ENCODE measurements at regions not wholly inside any gene's neighbourhood (a gene's known extent, or its start where the extent isn't known, plus 50 kb on each side); places are given as distances from the start of the nearest gene placed in this dataset.

DNA sequence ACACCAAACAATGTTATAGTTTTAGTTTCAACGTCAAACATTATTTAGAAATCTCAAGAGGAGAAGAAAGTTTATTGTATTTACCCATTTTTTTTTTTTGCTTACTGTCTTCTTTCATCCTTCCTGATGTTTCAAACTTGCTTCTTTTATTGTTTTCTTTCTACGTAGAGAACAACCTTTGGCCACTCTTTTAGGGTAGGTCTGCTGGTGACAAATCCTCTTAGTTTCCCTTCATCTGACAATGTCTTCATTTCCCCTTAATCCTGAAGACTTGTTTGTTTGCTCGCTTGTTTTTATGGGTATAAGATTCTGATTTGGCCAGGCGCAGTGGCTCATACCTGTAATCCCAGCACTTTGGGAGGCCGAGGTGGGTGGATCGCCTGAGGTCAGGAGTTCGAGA, 89.1 kb downstream of the RHOU start:
- no peak overlapping the region for H3K4me2 ChIP-seq (ENCODE audit: low read length)
- H3K9me3 ChIP-seq (ENCODE audit: insufficient read depth, low read length): no peaks in the 10 kb centered on the region
- no peaks in the 10 kb centered on the region for H3K79me2 ChIP-seq (ENCODE audit: low read length)
- no peak overlapping the region for H3K9ac ChIP-seq (ENCODE audit: low read length)
- H2AFZ ChIP-seq (ENCODE audit: low read depth, low read length): no peak overlapping the region
- H3K36me3 ChIP-seq (replicated peaks; ENCODE audit: low read depth, low read length): no peaks in the 10 kb centered on the region
- peaks cover 25% of the 10 kb centered on the region for H3K4me1 ChIP-seq (ENCODE audit: low read length)
- H3K4me3 ChIP-seq (ENCODE audit: low read length): no peak overlapping the region
- H3K27ac ChIP-seq (ENCODE audit: low read length): no peak overlapping the region
- H4K20me1 ChIP-seq (ENCODE audit: insufficient read depth, low read length): no peaks in the 10 kb centered on the region
- peaks cover 56% of the 10 kb centered on the region for H3K27me3 ChIP-seq (ENCODE audit: low read depth, low read length)
- no peak for TF ChIP-seq CTCF (IDR thresholded peaks at IDR 0.05; ENCODE audit: low read depth, low read length)
- TF ChIP-seq EZH2phosphoT487 (IDR thresholded peaks at IDR 0.05; ENCODE audit: low read depth): no peak

DNA sequence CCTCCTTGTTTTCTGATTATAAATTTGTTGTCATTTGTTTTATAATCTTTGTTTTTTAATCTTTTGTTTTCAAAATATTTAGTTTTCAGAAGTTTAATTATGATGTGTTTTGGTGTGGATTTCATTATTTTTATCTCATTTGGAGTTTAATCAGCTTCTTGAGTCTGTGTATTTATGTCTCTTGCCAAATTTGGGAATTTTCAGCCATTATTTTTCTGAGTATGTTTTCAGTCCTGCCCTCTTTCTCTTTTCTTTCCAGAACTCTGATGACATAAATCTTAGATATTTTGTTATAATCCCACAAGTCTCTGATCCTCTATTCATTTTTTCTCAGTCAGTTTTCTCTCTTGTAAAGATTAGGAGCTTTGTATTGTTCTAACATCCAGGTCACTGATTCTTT, 89.8 kb downstream of the RHOU start:
- Histone ChIP-seq H3K27me3 (ENCODE audit: low read depth, low read length) (peaks cover 58% of the 10 kb centered on the region), H3K4me2 (ENCODE audit: low read length) (no peak overlapping the region), H3K4me3 (ENCODE audit: low read length) (no peak overlapping the region), H3K27ac (ENCODE audit: low read length) (no peak overlapping the region), H3K36me3 (replicated peaks; ENCODE audit: low read depth, low read length) (no peaks in the 10 kb centered on the region), H3K9ac (ENCODE audit: low read length) (no peak overlapping the region), H4K20me1 (ENCODE audit: insufficient read depth, low read length) (no peaks in the 10 kb centered on the region), H3K79me2 (ENCODE audit: low read length) (no peaks in the 10 kb centered on the region), H3K9me3 (ENCODE audit: insufficient read depth, low read length) (no peaks in the 10 kb centered on the region), H3K4me1 (ENCODE audit: low read length) (peaks cover 26% of the 10 kb centered on the region), H2AFZ (ENCODE audit: low read depth, low read length) (no peak overlapping the region)
- TF ChIP-seq EZH2phosphoT487 (IDR thresholded peaks at IDR 0.05; ENCODE audit: low read depth) (no peak), CTCF (IDR thresholded peaks at IDR 0.05; ENCODE audit: low read depth, low read length) (no peak)

- Histone ChIP-seq H3K4me3 (ENCODE audit: low read length) (0 out of 2 replicates have a peak overlapping the region, but pooled peaks have one; percentile 5), H3K36me3 (replicated peaks; ENCODE audit: low read depth, low read length) (no peaks in the 10 kb centered on the region)
- no peak for TF ChIP-seq EZH2phosphoT487 (IDR thresholded peaks at IDR 0.05; ENCODE audit: low read depth)
- no peak for TF ChIP-seq CTCF (IDR thresholded peaks at IDR 0.05; ENCODE audit: low read depth, low read length)
Observed at GRCh38 chr1:228825840-228826484, 90.7 kb downstream of the RHOU start.

GRCh38 chr1:228827019-228827418, 91.7 kb downstream of the RHOU start:
- Histone ChIP-seq H3K79me2 (ENCODE audit: low read length) (no peaks in the 10 kb centered on the region), H2AFZ (ENCODE audit: low read depth, low read length) (no peak overlapping the region), H3K4me1 (ENCODE audit: low read length) (peaks cover 45% of the 10 kb centered on the region), H3K4me3 (ENCODE audit: low read length) (no peak overlapping the region), H3K9me3 (ENCODE audit: insufficient read depth, low read length) (no peaks in the 10 kb centered on the region), H3K9ac (ENCODE audit: low read length) (no peak overlapping the region), H4K20me1 (ENCODE audit: insufficient read depth, low read length) (peaks cover 4% of the 10 kb centered on the region; the same call in 1 of the 2 replicates), H3K27me3 (ENCODE audit: low read depth, low read length) (peaks cover 66% of the 10 kb centered on the region), H3K4me2 (ENCODE audit: low read length) (no peak overlapping the region), H3K36me3 (replicated peaks; ENCODE audit: low read depth, low read length) (no peaks in the 10 kb centered on the region), H3K27ac (ENCODE audit: low read length) (no peak overlapping the region)
- TF ChIP-seq EZH2phosphoT487 (IDR thresholded peaks at IDR 0.05; ENCODE audit: low read depth): no peak
- no peak for TF ChIP-seq CTCF (IDR thresholded peaks at IDR 0.05; ENCODE audit: low read depth, low read length)

More at GRCh38 chr1:228825840-228826484, 90.7 kb downstream of the RHOU start:
- H4K20me1 ChIP-seq (ENCODE audit: insufficient read depth, low read length): peaks cover 4% of the 10 kb centered on the region; the same call in 1 of the 2 replicates
- no peak overlapping the region for H3K27ac ChIP-seq (ENCODE audit: low read length)
- H3K9ac ChIP-seq (ENCODE audit: low read length): no peak overlapping the region
- peaks cover 61% of the 10 kb centered on the region for H3K27me3 ChIP-seq (ENCODE audit: low read depth, low read length)
- H3K79me2 ChIP-seq (ENCODE audit: low read length): no peaks in the 10 kb centered on the region
- H3K4me2 ChIP-seq (ENCODE audit: low read length): peak overlapping the region; percentile 57
- H3K9me3 ChIP-seq (ENCODE audit: insufficient read depth, low read length): no peaks in the 10 kb centered on the region
- H2AFZ ChIP-seq (ENCODE audit: low read depth, low read length): peak overlapping the region; percentile 67
- H3K4me1 ChIP-seq (ENCODE audit: low read length): peaks cover 35% of the 10 kb centered on the region

Data from OCI-LY3 (cell line).